Lower leg skin (tissue), 4 donors: ENCODE measurements at regions not wholly inside any gene's neighbourhood (a gene's known extent, or its start where the extent isn't known, plus 50 kb on each side); places are given as distances from the start of the nearest gene placed in this dataset.

Experiments
- DNase-seq, 2 donors: peaks; one replicate each; pipeline ENCODE4 v3.0.0-alpha.2; 2019; ENCODE audit warnings: low spot score in 2 of 2
- H3K4me3 ChIP-seq: fragments of 200-600 bp; sonication (generic); 2 replicates; pipeline ENCODE4 v1.5.1; 2017; ENCODE audit warnings: mild to moderate bottlenecking, low read depth; ENCODE audit not compliant: poor library complexity, severe bottlenecking
- CTCF ChIP-seq, 3 donors: fragments of 450-650 bp; IDR thresholded peaks; one replicate each; pipeline ENCODE4 v1.5.1; 2016; ENCODE audit warnings: antibody characterized with exemption in 3 of 3, mild to moderate bottlenecking in 3 of 3, moderate library complexity in 2 of 3
- POLR2A ChIP-seq, 2 donors: fragments of 450-650 bp; IDR thresholded peaks; one replicate each; pipeline ENCODE4 v1.6.1; 2016 to 2017; ENCODE audit warnings: antibody characterized with exemption in 2 of 2, mild to moderate bottlenecking in 1 of 2, moderate library complexity in 1 of 2
- WGBS, 2 donors: methylation state at CpG; one replicate each; pipeline ENCODE4 v1.1.5; 2018; 5-methylcytosine and 5-hydroxymethylcytosine counted together
- intact Hi-C: fragments of 100-400 bp; cut with DNase I; formaldehyde crosslinking; loops from one replicate; pipeline ENCODE4 v1.15.0; 2023; ENCODE audit warnings: low total_unique reads

GRCh38 chr7:113825832-113826231 lies 93.0 kb downstream of the PPP1R3A start:
- no peak for DNase-seq
- WGBS, 2 donors = 88 to 94% methylated on average over 1 of the region's 1 CpG
- no peak overlapping the region for H3K4me3 ChIP-seq
- intact Hi-C loops = no loop called here
- no peak for TF ChIP-seq CTCF (IDR thresholded peaks at IDR 0.05)

GRCh38 chr7:113824117-113824823 lies 94.5 kb downstream of the PPP1R3A start:
- TF ChIP-seq CTCF (IDR thresholded peaks at IDR 0.05) (no peak), POLR2A (IDR thresholded peaks at IDR 0.05) (no peak)
- no peak for DNase-seq
- H3K4me3 ChIP-seq = no peak overlapping the region
- intact Hi-C loops = no loop called here
- WGBS, 2 donors = 57 to 65% methylated on average over 3 of the region's 3 CpGs

GRCh38 chr7:113819474-113819873 lies 99.3 kb downstream of the PPP1R3A start:
- no peak overlapping the region for H3K4me3 ChIP-seq
- intact Hi-C loops = no loop called here
- DNase-seq = no peak
- TF ChIP-seq CTCF (IDR thresholded peaks at IDR 0.05) (no peak), POLR2A (IDR thresholded peaks at IDR 0.05) (no peak)
- WGBS, 2 donors = 75 to 80% methylated on average over 1 of the region's 1 CpG

- DNase-seq = no peak
- no peak for TF ChIP-seq CTCF (IDR thresholded peaks at IDR 0.05)
- TF ChIP-seq POLR2A (IDR thresholded peaks at IDR 0.05) = no peak
- intact Hi-C loops = no loop called here
- no peak overlapping the region for H3K4me3 ChIP-seq
These were observed 102.2 kb downstream of the PPP1R3A start for GRCh38 chr7:113816639-113817038.

GRCh38 chr7:113813471-113813870 lies 105.3 kb downstream of the PPP1R3A start:
- no peak overlapping the region for H3K4me3 ChIP-seq
- TF ChIP-seq POLR2A (IDR thresholded peaks at IDR 0.05) = no peak
- no peak for TF ChIP-seq CTCF (IDR thresholded peaks at IDR 0.05)
- WGBS, 2 donors = 3 to 59% methylated on average over 1 of the region's 1 CpG
- no peak for DNase-seq
- intact Hi-C loops = no loop called here
